ENCODE measurements at regions not wholly inside any gene's neighbourhood (a gene's known extent, or its start where the extent isn't known, plus 50 kb on each side); places are given as distances from the start of the nearest gene placed in this dataset.

- H3K79me2 ChIP-seq (ENCODE audit: control insufficient read depth, insufficient read depth, low read length) = no peaks in the 10 kb centered on the region
- TF ChIP-seq FOS (IDR thresholded peaks at IDR 0.05; ENCODE audit: borderline replicate concordance, insufficient read depth, low read length) (no peak), GATA2 (IDR thresholded peaks at IDR 0.05; ENCODE audit: insufficient read depth, insufficient read length, low read depth, low read length) (no peak), MAX (IDR thresholded peaks at IDR 0.05; ENCODE audit: insufficient read depth, insufficient read length) (no peak), MYC (IDR thresholded peaks at IDR 0.05; ENCODE audit: low read depth, low read length) (no peak), POLR2AphosphoS5 (IDR thresholded peaks at IDR 0.05; ENCODE audit: insufficient read depth, low read depth, low read length) (no peak), POLR2A (IDR thresholded peaks at IDR 0.05; ENCODE audit: low read depth, low read length) (no peak), CTCF (IDR thresholded peaks at IDR 0.05; ENCODE audit: extremely low read depth in 1 of 2, insufficient read depth in 1 of 2, low read depth in 1 of 2, low read length in 2 of 2) (no peak), JUN (IDR thresholded peaks at IDR 0.05; ENCODE audit: borderline replicate concordance, insufficient read depth, insufficient read length, low read depth) (no peak), EZH2 (IDR thresholded peaks at IDR 0.05; ENCODE audit: borderline replicate concordance, low read depth, low read length, severe bottlenecking) (no peak)
- no peaks in the 10 kb centered on the region for H4K20me1 ChIP-seq (replicated peaks; ENCODE audit: control insufficient read depth, extremely low read depth, insufficient read depth, low read length)
- ChIA-PET POLR2A (no interaction called here), CTCF (no interaction called here)
- H3K27me3 ChIP-seq (ENCODE audit: control insufficient read depth in 2 of 2, insufficient read depth in 2 of 2, low read length in 2 of 2) = no peaks in the 10 kb centered on the region
- no peaks in the 10 kb centered on the region for H3K4me1 ChIP-seq (ENCODE audit: control insufficient read depth, extremely low read depth, insufficient read depth, low read length)
- no peak overlapping the region for H3K4me3 ChIP-seq (replicated peaks in 1 of 3; ENCODE audit: insufficient read depth in 1 of 3, low read depth in 1 of 3, low read length in 3 of 3)
- H3K27ac ChIP-seq (ENCODE audit: insufficient read depth, low read depth, low read length) = no peak overlapping the region
- no peaks in the 10 kb centered on the region for H3K9me1 ChIP-seq (replicated peaks; ENCODE audit: control insufficient read depth, extremely low read depth, insufficient read depth, low read length)
- no peak for DNase-seq (ENCODE audit: low read depth, low spot score)
- peaks cover 3% of the 10 kb centered on the region for H3K9me3 ChIP-seq (replicated peaks; ENCODE audit: control insufficient read depth, insufficient read depth, low read length)
- dilution Hi-C loops (cut with MboI; ENCODE audit: extremely low pct_ligation_motif_present, low sequenced_read_pairs) (no loop called here), intact Hi-C loops (cut with micrococcal nuclease) (loop anchor here (1.0 kb wide), 2 partner anchors 87 to 1598 kb away; no protein-coding TSS in a partner anchor)
- no peaks in the 10 kb centered on the region for H3K36me3 ChIP-seq (ENCODE audit: control insufficient read depth in 2 of 2, extremely low read depth in 1 of 2, insufficient read depth in 2 of 2, low read length in 2 of 2)
- H3K9ac ChIP-seq (replicated peaks; ENCODE audit: extremely low read depth, insufficient read depth, low read length) = no peak overlapping the region
- H3K4me2 ChIP-seq (ENCODE audit: insufficient read depth, low read length) = no peak overlapping the region
- no peak for FAIRE-seq
- no TSS peak for BruUV-seq (replicated peaks)
- no peak overlapping the region for H2AFZ ChIP-seq (ENCODE audit: low read depth, low read length)
These were observed 112.8 kb upstream of the PPP2R2D start for GRCh38 chr10:131787961-131788360.
